Neural cell (in vitro differentiated cells): ENCODE measurements at regions not wholly inside any gene's neighbourhood (a gene's known extent, or its start where the extent isn't known, plus 50 kb on each side); places are given as distances from the start of the nearest gene placed in this dataset.

Experiments
- H2AFZ ChIP-seq: fragments of 200-600, 300-800 bp; sonication (generic), shearing (Covaris generic); 2 replicates; pipeline ENCODE4 v1.6.0; 2014; ENCODE audit warnings: low read depth, mild to moderate bottlenecking, antibody characterized with exemption, low read length, moderate library complexity
- H3F3A ChIP-seq: fragments of 200-600 bp; shearing (Covaris generic); 2 replicates; pipeline ENCODE4 v1.6.1; 2016; ENCODE audit warnings: mild to moderate bottlenecking, moderate library complexity, mixed read lengths, antibody characterized with exemption, low read length; ENCODE audit not compliant: insufficient read depth, poor library complexity, severe bottlenecking
- H3K27ac ChIP-seq: fragments of 200-600, 300-800 bp; sonication (generic), shearing (Covaris generic); 2 replicates; pipeline ENCODE4 v1.5.1; 2014; ENCODE audit warnings: mild to moderate bottlenecking, low read length, moderate library complexity
- H3K27me3 ChIP-seq: fragments of 300-800, 200-600 bp; sonication (generic), shearing (Covaris generic); 2 replicates; pipeline ENCODE4 v1.6.0; 2014; ENCODE audit warnings: mild to moderate bottlenecking, low read depth, low read length, moderate library complexity; ENCODE audit not compliant: insufficient read depth
- H3K36me3 ChIP-seq: fragments of 300-800, 200-600 bp; sonication (generic), shearing (Covaris generic); 2 replicates; pipeline ENCODE4 v1.5.1; 2014; ENCODE audit warnings: mild to moderate bottlenecking, antibody characterized with exemption, low read length, moderate library complexity; ENCODE audit not compliant: insufficient read depth
- H3K4me2 ChIP-seq: fragments of 300-800, 200-600 bp; sonication (generic), shearing (Covaris generic); 2 replicates; pipeline ENCODE4 v1.6.0; 2014; ENCODE audit warnings: mild to moderate bottlenecking, low read length
- H3K4me3 ChIP-seq: fragments of 300-800, 200-600 bp; sonication (generic), shearing (Covaris generic); 2 replicates; pipeline ENCODE4 v1.5.1; 2014; ENCODE audit warnings: mild to moderate bottlenecking, low read length, moderate library complexity
- H3K79me2 ChIP-seq: fragments of 200-600 bp; shearing (Covaris generic); replicated peaks from 2 replicates; pipeline ENCODE4 v1.6.0; 2014; ENCODE audit warnings: mild to moderate bottlenecking, low read length, moderate library complexity; ENCODE audit not compliant: insufficient read depth
- H3K9ac ChIP-seq: fragments of 300-800, 200-600 bp; sonication (generic), shearing (Covaris generic); 2 replicates; pipeline ENCODE4 v1.6.1; 2016; ENCODE audit warnings: mild to moderate bottlenecking, low read length, mixed read lengths
- H3K9me2 ChIP-seq: fragments of 200-600 bp; shearing (Covaris generic); 2 replicates; pipeline ENCODE4 v1.6.1; 2016; ENCODE audit warnings: mild to moderate bottlenecking, low read length, mixed read lengths; ENCODE audit not compliant: insufficient read depth
- H3K9me3 ChIP-seq: fragments of 200-600, 300-800 bp; sonication (generic), shearing (Covaris generic); 2 replicates; pipeline ENCODE4 v1.6.1; 2016; ENCODE audit warnings: mild to moderate bottlenecking, mixed run types, low read length, moderate library complexity, mixed read lengths
- H4K20me1 ChIP-seq: fragments of 200-600 bp; shearing (Covaris generic); 2 replicates; pipeline ENCODE4 v1.6.1; 2016; ENCODE audit warnings: mild to moderate bottlenecking, mixed run types; ENCODE audit not compliant: insufficient read depth
- CTCF ChIP-seq: fragments of 450-650 bp; IDR thresholded peaks from 2 replicates; pipeline ENCODE4 v1.5.1; 2014; ENCODE audit warnings: antibody characterized with exemption, mild to moderate bottlenecking, moderate library complexity; ENCODE audit not compliant: poor library complexity, severe bottlenecking
- EP300 ChIP-seq: fragments of 450-650 bp; conservative IDR thresholded peaks from 2 replicates; pipeline ENCODE4 v1.6.1; 2014; ENCODE audit warnings: antibody characterized with exemption, mild to moderate bottlenecking, moderate library complexity; ENCODE audit not compliant: poor library complexity, severe bottlenecking
- EZH2 ChIP-seq: fragments of 200-600, 300-800 bp; shearing (Covaris generic), sonication (generic); IDR thresholded peaks from 2 replicates; pipeline ENCODE4 v1.6.1; 2014; ENCODE audit warnings: antibody characterized with exemption, low read length, borderline replicate concordance, mild to moderate bottlenecking; ENCODE audit not compliant: insufficient read depth, poor library complexity, severe bottlenecking
- MXI1 ChIP-seq: fragments of 450-650 bp; conservative IDR thresholded peaks from 2 replicates; pipeline ENCODE4 v1.6.1; 2014; ENCODE audit warnings: antibody characterized with exemption, mild to moderate bottlenecking; ENCODE audit not compliant: poor library complexity, severe bottlenecking
- POLR2AphosphoS5 ChIP-seq: IDR thresholded peaks from 2 replicates; pipeline ENCODE4 v1.6.1; 2012
- RAD21 ChIP-seq: fragments of 450-650 bp; conservative IDR thresholded peaks from 2 replicates; pipeline ENCODE4 v1.6.1; 2014; ENCODE audit warnings: antibody characterized with exemption, mild to moderate bottlenecking, moderate library complexity
- REST ChIP-seq: IDR thresholded peaks from 2 replicates; pipeline ENCODE4 v1.6.1; 2012; ENCODE audit warnings: borderline replicate concordance
- SMC3 ChIP-seq: fragments of 450-650 bp; conservative IDR thresholded peaks from 2 replicates; pipeline ENCODE4 v1.6.1; 2014; ENCODE audit warnings: antibody characterized with exemption, mild to moderate bottlenecking, moderate library complexity; ENCODE audit not compliant: poor library complexity
- TAF1 ChIP-seq: IDR thresholded peaks from 2 replicates; pipeline ENCODE4 v1.6.1; 2012; ENCODE audit warnings: low read depth

GRCh38 chr10:105855791-105856190 lies 1214.7 kb downstream of the SORCS3 start:
- Histone ChIP-seq H3K27me3 (no peaks in the 10 kb centered on the region), H3K9me2 (no peaks in the 10 kb centered on the region), H3K4me3 (no peak overlapping the region), H4K20me1 (no peaks in the 10 kb centered on the region), H3K27ac (no peak overlapping the region), H3F3A (no peaks in the 10 kb centered on the region), H2AFZ (no peak overlapping the region), H3K79me2 (no peaks in the 10 kb centered on the region), H3K4me2 (no peak overlapping the region), H3K9ac (no peak overlapping the region), H3K36me3 (no peaks in the 10 kb centered on the region), H3K9me3 (no peaks in the 10 kb centered on the region)
- TF ChIP-seq REST, result no peak
- no peak for TF ChIP-seq EZH2
- no peak for TF ChIP-seq MXI1
- TF ChIP-seq RAD21, result no peak
- no peak for TF ChIP-seq TAF1
- TF ChIP-seq CTCF, result no peak
- TF ChIP-seq EP300, result no peak
- no peak for TF ChIP-seq POLR2AphosphoS5
- no peak for TF ChIP-seq SMC3

GRCh38 chr10:105844676-105845570 lies 1203.8 kb downstream of the SORCS3 start:
- TF ChIP-seq MXI1 (no peak), EP300 (no peak), POLR2AphosphoS5 (no peak), REST (no peak), RAD21 (no peak), TAF1 (no peak), CTCF (no peak), SMC3 (no peak), EZH2 (no peak)
- Histone ChIP-seq H3K27me3 (no peaks in the 10 kb centered on the region), H2AFZ (no peak overlapping the region), H3F3A (no peaks in the 10 kb centered on the region), H4K20me1 (no peaks in the 10 kb centered on the region), H3K4me3 (peak overlapping the region; percentile 18), H3K27ac (peak overlapping the region; percentile 38), H3K79me2 (no peaks in the 10 kb centered on the region), H3K4me2 (no peak overlapping the region), H3K9ac (peak overlapping the region; percentile 13), H3K9me3 (no peaks in the 10 kb centered on the region), H3K36me3 (no peaks in the 10 kb centered on the region), H3K9me2 (no peaks in the 10 kb centered on the region)
